NCI-H2196 (cell line): ENCODE measurements at regions not wholly inside any gene's neighbourhood (a gene's known extent, or its start where the extent isn't known, plus 50 kb on each side); places are given as distances from the start of the nearest gene placed in this dataset.
"Not testable (repeated sequence)": the region's sequence is repeated elsewhere in the genome, so short reads cannot be mapped to it uniquely, and the experiment has no call there.

ENCODE experiments used
- DNase-seq: peaks from one replicate; lab custom pipeline; 2025; ENCODE audit not compliant: unreplicated experiment; lab: John Stamatoyannopoulos, UW

- no peak for DNase-seq
Observed at GRCh38 chr12:25682421-25682820, 129.3 kb upstream of the LMNTD1 start.

DNA sequence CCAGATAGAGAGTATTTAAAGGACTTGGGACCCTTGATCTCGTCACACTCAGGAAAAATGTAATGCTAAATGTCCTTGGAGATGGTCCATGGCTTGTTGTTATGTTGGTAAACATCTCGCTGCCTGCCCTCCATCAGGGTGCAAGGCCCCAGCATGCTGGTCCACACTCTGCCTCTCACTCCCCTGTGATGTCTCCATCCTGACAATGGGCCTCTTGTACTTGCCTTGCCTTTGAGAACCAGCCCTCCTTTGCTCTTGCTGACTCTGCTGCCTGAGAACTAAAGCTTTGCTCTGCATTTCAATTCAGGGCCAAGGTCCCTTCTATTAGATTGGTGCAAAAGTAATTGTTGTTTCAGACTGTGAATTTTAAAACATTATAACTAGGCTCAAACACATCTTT, 131.0 kb upstream of the LMNTD1 start:
- DNase-seq, result no peak

GRCh38 chr12:25686351-25686750, 133.3 kb upstream of the LMNTD1 start:
- no peak for DNase-seq

DNA sequence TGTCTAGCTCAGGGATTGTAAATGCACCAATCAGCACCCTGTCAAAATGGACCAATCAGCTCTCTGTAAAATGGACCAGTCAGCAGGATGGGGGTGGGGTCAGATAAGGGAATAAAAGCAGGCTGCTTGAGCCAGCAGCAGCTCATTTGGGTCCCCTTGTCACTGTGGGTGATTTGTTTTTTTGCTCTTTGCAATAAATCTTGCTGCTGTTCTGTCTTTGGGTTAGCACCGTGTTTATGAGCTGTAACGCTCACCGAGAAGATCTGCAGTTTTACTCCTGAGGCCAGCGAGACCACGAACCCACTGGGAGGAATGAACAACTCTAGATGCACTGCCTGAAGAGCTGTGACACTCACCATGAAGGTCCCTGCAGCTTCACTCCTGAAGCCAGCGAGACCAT, 134.1 kb upstream of the LMNTD1 start:
- DNase-seq, result no peak

DNA sequence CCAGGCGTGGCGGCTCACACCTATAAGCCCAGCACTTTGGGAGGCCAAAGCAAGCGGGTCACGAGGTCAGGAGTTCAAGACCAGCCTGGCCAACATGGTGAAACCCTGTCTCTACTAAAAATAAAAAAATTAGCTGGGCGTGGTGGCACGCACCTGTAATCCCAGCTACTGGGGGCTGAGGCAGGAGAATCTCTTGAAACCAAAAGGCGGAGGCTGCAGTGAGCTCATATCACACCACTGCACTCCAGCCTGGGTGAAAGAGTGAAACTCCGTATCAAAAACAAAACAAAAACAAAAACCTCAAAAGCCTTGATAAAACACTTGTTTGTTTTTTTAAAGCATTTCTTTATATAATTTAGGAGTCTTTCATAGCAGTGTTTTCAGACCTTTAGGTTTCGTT, 135.8 kb upstream of the LMNTD1 start:
- not testable (repeated sequence) for DNase-seq

GRCh38 chr12:25689996-25690501, 137.0 kb upstream of the LMNTD1 start:
- DNase-seq, result peak; percentile 42

DNA sequence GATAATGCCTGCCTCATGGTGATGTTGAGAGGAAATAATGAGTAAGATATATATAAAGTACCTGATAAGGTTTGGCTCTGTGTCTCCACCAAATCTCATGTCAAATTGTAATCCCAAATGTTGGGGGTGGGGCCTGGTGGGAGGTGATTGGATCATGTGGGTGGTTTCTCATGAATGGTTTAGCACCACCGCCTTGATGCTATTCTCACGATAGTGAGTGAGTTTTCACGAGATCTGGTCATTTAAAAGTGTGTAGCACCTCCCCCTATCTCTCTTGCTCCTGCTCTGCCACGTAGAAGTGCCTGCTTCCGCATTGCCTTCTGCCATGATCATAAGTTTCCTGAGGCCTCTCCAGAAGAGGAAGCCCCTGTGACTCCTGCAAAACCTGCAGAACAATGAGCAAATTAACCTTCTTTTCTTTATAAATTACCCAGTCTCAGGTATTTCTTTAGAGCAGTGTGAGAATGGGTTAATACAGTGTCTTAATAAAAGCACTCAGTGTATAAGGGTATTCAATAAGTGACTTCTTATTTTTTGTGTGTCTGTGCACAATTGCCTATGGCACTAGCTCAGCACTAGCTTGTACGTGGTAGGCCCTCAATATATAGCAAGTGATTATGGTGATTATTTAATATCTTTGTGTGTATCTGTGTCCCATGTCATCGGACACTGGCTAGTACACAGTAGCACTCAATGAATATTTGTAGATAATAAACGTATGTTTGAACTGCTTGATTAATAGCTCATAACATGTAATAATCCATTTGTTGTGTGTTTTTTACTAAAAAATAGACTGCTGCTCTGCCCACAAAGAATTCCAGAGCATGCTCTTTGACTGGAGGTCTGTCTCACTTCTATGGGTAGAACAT, 138.1 kb upstream of the LMNTD1 start:
- no peak for DNase-seq

DNA sequence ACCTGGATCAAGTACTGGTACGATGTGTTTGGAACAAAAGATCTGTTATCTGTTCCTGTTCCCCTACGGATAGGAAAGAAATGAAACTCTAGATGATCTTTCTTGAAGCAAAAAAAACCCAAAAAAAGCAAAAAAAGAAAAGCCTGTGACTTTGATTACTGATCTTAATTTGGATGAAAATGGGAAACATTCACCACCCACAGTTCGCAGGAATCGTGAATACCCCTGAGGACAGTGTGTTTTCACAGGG, 138.7 kb upstream of the LMNTD1 start:
- DNase-seq, result no peak

- no peak for DNase-seq
Observed at GRCh38 chr12:25692115-25693035, 139.3 kb upstream of the LMNTD1 start.

- no peak for DNase-seq
Observed at GRCh38 chr12:25694072-25694471, 141.0 kb upstream of the LMNTD1 start.

GRCh38 chr12:25695574-25695973, 142.5 kb upstream of the LMNTD1 start:
- DNase-seq, result no peak

GRCh38 chr12:25698772-25699171, 145.7 kb upstream of the LMNTD1 start:
- no peak for DNase-seq

DNA sequence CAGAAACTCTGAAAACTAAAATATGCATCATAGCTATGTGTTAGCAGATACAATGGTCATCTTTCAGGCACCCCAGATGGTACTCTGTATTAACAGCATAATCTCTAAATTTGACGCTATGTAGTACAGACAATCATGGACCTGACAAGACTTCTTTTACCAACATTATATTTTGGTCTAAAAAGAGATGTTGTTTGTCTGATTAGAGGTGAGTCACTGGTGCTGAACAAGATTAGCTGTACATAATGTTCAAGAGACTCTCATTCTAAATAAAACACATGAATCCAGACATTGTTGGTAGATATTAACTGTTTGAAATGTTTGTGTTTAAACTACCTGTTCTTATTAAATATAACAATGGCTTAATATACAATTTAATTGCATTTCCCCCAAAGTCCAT, 146.4 kb upstream of the LMNTD1 start:
- no peak for DNase-seq

GRCh38 chr12:25701290-25701689, 148.2 kb upstream of the LMNTD1 start:
- DNase-seq, result no peak

- DNase-seq, result no peak
Observed at GRCh38 chr12:25702553-25702952, 149.5 kb upstream of the LMNTD1 start.

DNA sequence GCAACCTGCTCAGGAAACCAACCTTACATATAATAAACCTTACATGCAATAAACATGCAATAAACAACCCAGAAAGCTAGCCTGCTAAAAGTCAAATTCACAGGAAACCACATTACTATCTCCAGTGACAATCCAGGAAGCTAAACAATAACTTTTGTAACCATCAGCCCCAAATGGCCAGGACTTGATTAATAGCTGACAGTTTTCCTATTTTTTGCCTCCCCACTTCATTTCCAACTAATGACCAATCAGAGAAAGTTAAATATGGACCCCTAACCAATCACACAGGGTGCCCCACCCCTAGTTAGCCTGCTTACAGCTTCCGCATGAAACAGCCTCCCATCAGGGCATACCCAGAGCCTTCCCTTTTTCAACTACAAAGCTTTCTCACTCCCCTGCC, 152.2 kb upstream of the LMNTD1 start:
- no peak for DNase-seq

DNA sequence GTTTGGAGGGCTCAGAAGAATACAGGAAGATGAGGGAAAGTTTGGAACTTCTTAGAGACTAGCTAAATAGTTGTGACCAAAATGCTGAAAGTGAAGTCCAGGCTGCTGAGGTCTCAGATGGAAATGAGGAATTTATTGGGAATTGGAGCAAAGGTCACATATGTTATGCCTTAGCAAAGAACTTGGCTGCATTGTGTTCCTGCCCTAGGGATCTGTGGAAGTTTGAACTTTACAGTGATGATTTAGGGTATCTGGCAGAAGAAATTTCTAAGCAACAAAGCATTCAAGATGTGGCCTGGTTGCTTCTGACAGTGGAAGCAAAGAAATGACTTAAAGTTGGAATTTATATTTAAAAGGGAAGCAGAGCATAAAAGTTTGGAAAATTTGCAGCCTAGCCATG, 153.6 kb upstream of the LMNTD1 start:
- DNase-seq, result not testable (repeated sequence)

DNA sequence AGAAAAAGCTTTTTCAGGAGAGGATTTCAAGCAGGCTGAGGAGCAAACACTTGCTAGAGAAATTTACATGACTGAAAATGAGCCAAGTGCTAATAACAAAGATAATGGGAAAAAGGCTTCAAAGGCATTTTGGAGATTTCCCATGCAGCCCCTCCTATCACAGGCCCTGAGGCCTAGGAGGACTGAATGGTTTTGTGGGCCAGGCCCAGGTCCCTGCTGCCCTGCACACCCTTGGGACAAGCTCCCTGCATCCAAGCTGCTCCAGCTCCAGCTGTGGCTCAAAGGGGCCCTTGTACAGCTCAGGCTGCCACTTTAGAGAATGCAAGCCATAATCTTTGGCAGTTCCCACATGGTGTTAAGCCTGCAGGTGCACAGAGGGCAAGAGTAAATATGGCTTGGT, 154.0 kb upstream of the LMNTD1 start:
- no peak for DNase-seq

GRCh38 chr12:25708661-25709060, 155.6 kb upstream of the LMNTD1 start:
- DNase-seq, result no peak

- no peak for DNase-seq
Observed at GRCh38 chr12:25710128-25710527, 157.0 kb upstream of the LMNTD1 start.

- not testable (repeated sequence) for DNase-seq
Observed at GRCh38 chr12:25710938-25711605, 158.0 kb upstream of the LMNTD1 start.

DNA sequence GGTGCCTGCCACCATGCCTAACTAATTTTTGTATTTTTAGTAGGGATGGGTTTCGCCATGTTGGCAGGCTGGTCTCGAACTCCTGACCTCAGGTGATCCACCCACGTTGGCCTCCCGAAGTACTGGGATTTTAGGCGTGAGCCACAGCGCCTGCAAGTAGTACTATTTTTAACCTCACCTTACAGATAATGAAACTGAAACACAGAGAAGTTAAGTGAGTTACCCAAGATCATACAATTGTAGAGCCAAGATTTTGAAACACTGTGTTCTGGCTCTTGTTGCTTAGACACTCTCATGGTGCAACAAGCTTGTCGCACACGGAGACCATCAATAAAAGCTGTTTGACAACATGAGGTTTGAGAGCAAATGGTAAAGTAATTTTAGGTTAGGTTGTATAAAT, 159.1 kb upstream of the LMNTD1 start:
- DNase-seq, result no peak
